ENCODE measurements at regions not wholly inside any gene's neighbourhood (a gene's known extent, or its start where the extent isn't known, plus 50 kb on each side); places are given as distances from the start of the nearest gene placed in this dataset.

GRCh38 chr4:27514711-27515110 is 654.1 kb downstream of the STIM2 start:
- no peak for DNase-seq (ENCODE audit: low spot score)

GRCh38 chr4:27515140-27515539 is 654.5 kb downstream of the STIM2 start:
- no peak for DNase-seq (ENCODE audit: low spot score)

GRCh38 chr4:27518876-27519275 is 658.2 kb downstream of the STIM2 start:
- no peak for DNase-seq (ENCODE audit: low spot score)

GRCh38 chr4:27524224-27524623 is 663.6 kb downstream of the STIM2 start:
- no peak for DNase-seq (ENCODE audit: low spot score)

- no peak for DNase-seq (ENCODE audit: low spot score)
Measured at GRCh38 chr4:27534488-27534887, 673.8 kb downstream of the STIM2 start.

- no peak for DNase-seq (ENCODE audit: low spot score)
Measured at GRCh38 chr4:27568236-27568951, 707.8 kb downstream of the STIM2 start.

GRCh38 chr4:27568952-27569319 is 708.3 kb downstream of the STIM2 start:
- DNase-seq (ENCODE audit: low spot score) = no peak

- no peak for DNase-seq (ENCODE audit: low spot score)
Measured at GRCh38 chr4:27574743-27575142, 714.1 kb downstream of the STIM2 start.

GRCh38 chr4:27577951-27578350 is 717.3 kb downstream of the STIM2 start:
- no peak for DNase-seq (ENCODE audit: low spot score)

- no peak for DNase-seq (ENCODE audit: low spot score)
Measured at GRCh38 chr4:27592738-27593137, 732.1 kb downstream of the STIM2 start.

- no peak for DNase-seq (ENCODE audit: low spot score)
Measured at GRCh38 chr4:27594922-27595321, 734.3 kb downstream of the STIM2 start.

- no peak for DNase-seq (ENCODE audit: low spot score)
Measured at GRCh38 chr4:27595571-27596360, 735.1 kb downstream of the STIM2 start.

- no peak for DNase-seq (ENCODE audit: low spot score)
Measured at GRCh38 chr4:27602172-27602571, 741.5 kb downstream of the STIM2 start.

- no peak for DNase-seq (ENCODE audit: low spot score)
Measured at GRCh38 chr4:27604692-27605091, 744.1 kb downstream of the STIM2 start.

GRCh38 chr4:27616166-27616565 is 755.5 kb downstream of the STIM2 start:
- DNase-seq (ENCODE audit: low spot score) = no peak

GRCh38 chr4:27619435-27619834 is 758.8 kb downstream of the STIM2 start:
- no peak for DNase-seq (ENCODE audit: low spot score)

- no peak for DNase-seq (ENCODE audit: low spot score)
Measured at GRCh38 chr4:27620886-27621285, 760.2 kb downstream of the STIM2 start.

- no peak for DNase-seq (ENCODE audit: low spot score)
Measured at GRCh38 chr4:27624749-27625148, 764.1 kb downstream of the STIM2 start.

- DNase-seq (ENCODE audit: low spot score) = no peak
Measured at GRCh38 chr4:27628609-27629008, 768.0 kb downstream of the STIM2 start.

GRCh38 chr4:27629532-27630225 is 769.0 kb downstream of the STIM2 start:
- DNase-seq (ENCODE audit: low spot score) = no peak

GRCh38 chr4:27635936-27636913 is 775.6 kb downstream of the STIM2 start:
- DNase-seq (ENCODE audit: low spot score) = no peak
